Upper lobe of left lung (tissue), 6 donors: ENCODE measurements at regions not wholly inside any gene's neighbourhood (a gene's known extent, or its start where the extent isn't known, plus 50 kb on each side); places are given as distances from the start of the nearest gene placed in this dataset.
A peak's percentile ranks its signal among the peaks of the same experiment; 100 is the strongest.

Experiments used
- ATAC-seq, 2 donors: fragments of 200-7000 bp; cut with Tn5 transposase; one replicate each; pipeline ENCODE4 v1.9.1; 2022; ENCODE audit warnings: mild to moderate bottlenecking in 2 of 2, moderate library complexity in 2 of 2; ENCODE audit not compliant: low FRiP score in 2 of 2
- DNase-seq, 2 donors: peaks; one replicate each; pipeline ENCODE4 v3.0.0-alpha.2; 2019 to 2020
- H3K27ac ChIP-seq, 4 donors: fragments of 200-600 bp; sonication (generic); one replicate each; pipeline ENCODE4 v1.5.1; 2016 to 2019
- H3K27me3 ChIP-seq, 4 donors: fragments of 200-600 bp; sonication (generic); one replicate each; pipeline ENCODE4 v1.5.1; 2017 to 2019
- H3K36me3 ChIP-seq, 4 donors: fragments of 200-600 bp; sonication (generic); one replicate each; pipeline ENCODE4 v1.5.1; 2016 to 2019
- H3K4me1 ChIP-seq, 4 donors: fragments of 200-600 bp; sonication (generic); one replicate each; pipeline ENCODE4 v1.5.1; 2018 to 2019
- H3K4me3 ChIP-seq, 4 donors: fragments of 200-600 bp; sonication (generic); one replicate each; pipeline ENCODE4 v1.5.1; 2017 to 2019; ENCODE audit warnings: mild to moderate bottlenecking in 2 of 4, moderate library complexity in 1 of 4
- H3K9me3 ChIP-seq, 4 donors: fragments of 200-600 bp; sonication (generic); one replicate each; pipeline ENCODE4 v1.5.1; 2018 to 2019
- CTCF ChIP-seq, 6 experiments: fragments of 450-650 bp in 4 of 6; fragments of 200-600 bp in 2 of 6; sonication (generic) in 2 of 6; IDR thresholded peaks; one replicate each; pipeline ENCODE4 v1.5.1; 2016 to 2019; ENCODE audit warnings: antibody characterized with exemption in 6 of 6
- EP300 ChIP-seq, 4 donors: sonication (generic); formaldehyde crosslinking; IDR thresholded peaks; one replicate each; pipeline ENCODE4 v1.5.1; 2017; ENCODE audit warnings: antibody characterized with exemption in 4 of 4, control low read depth in 2 of 4
- POLR2A ChIP-seq, 4 donors: fragments of 450-650 bp; IDR thresholded peaks; one replicate each; pipeline ENCODE4 v1.5.1; 2016 to 2017; ENCODE audit warnings: antibody characterized with exemption in 4 of 4, mild to moderate bottlenecking in 2 of 4
- POLR2AphosphoS5 ChIP-seq, 2 donors: sonication (generic); formaldehyde crosslinking; IDR thresholded peaks; one replicate each; pipeline ENCODE4 v1.5.1; 2017; ENCODE audit warnings: antibody characterized with exemption in 2 of 2
- WGBS, 2 donors: methylation state at CpG; one replicate each; pipeline ENCODE4 v1.1.5; 2017 to 2018; 5-methylcytosine and 5-hydroxymethylcytosine counted together
- donor health status: DM: no; HTN: no; CAD: no; lungs with moderate emphysema.
- donor health status: DM: no; HTN: yes; CAD: no; lungs with severe emphysema.

- no peak overlapping the region for H3K27ac ChIP-seq
- no peak for DNase-seq
- no peak for ATAC-seq
- no peaks in the 10 kb centered on the region for H3K9me3 ChIP-seq
- TF ChIP-seq POLR2A (IDR thresholded peaks at IDR 0.05) (no peak), CTCF (IDR thresholded peaks at IDR 0.05) (no peak), EP300 (IDR thresholded peaks at IDR 0.05) (no peak), POLR2AphosphoS5 (IDR thresholded peaks at IDR 0.05) (no peak)
- H3K4me3 ChIP-seq = no peak overlapping the region
- 75 to 86% methylated on average over 4 of the region's 4 CpGs for WGBS, 2 donors
- H3K36me3 ChIP-seq = no peaks in the 10 kb centered on the region
- H3K4me1 ChIP-seq = no peaks in the 10 kb centered on the region
- H3K27me3 ChIP-seq = no peaks in the 10 kb centered on the region
Measured at GRCh38 chr9:18006591-18006990, 427.7 kb downstream of the SH3GL2 start.

- no peaks in the 10 kb centered on the region for H3K27me3 ChIP-seq
- H3K36me3 ChIP-seq = no peaks in the 10 kb centered on the region
- TF ChIP-seq EP300 (IDR thresholded peaks at IDR 0.05) (no peak), POLR2AphosphoS5 (IDR thresholded peaks at IDR 0.05) (no peak), CTCF (IDR thresholded peaks at IDR 0.05) (no peak), POLR2A (IDR thresholded peaks at IDR 0.05) (no peak)
- H3K9me3 ChIP-seq = no peaks in the 10 kb centered on the region
- DNase-seq (no peak), ATAC-seq (no peak)
- no peaks in the 10 kb centered on the region for H3K4me1 ChIP-seq
- no peak overlapping the region for H3K4me3 ChIP-seq
- no peak overlapping the region for H3K27ac ChIP-seq
Measured at GRCh38 chr9:18007621-18008020, 428.8 kb downstream of the SH3GL2 start.

GRCh38 chr9:18009902-18010301, 431.0 kb downstream of the SH3GL2 start:
- ATAC-seq = no peak
- Histone ChIP-seq H3K36me3 (no peaks in the 10 kb centered on the region), H3K27me3 (no peaks in the 10 kb centered on the region), H3K27ac (no peak overlapping the region), H3K4me3 (no peak overlapping the region), H3K4me1 (no peaks in the 10 kb centered on the region), H3K9me3 (no peaks in the 10 kb centered on the region)
- no peak for TF ChIP-seq EP300 (IDR thresholded peaks at IDR 0.05)
- TF ChIP-seq POLR2A (IDR thresholded peaks at IDR 0.05) = no peak
- no peak for TF ChIP-seq CTCF (IDR thresholded peaks at IDR 0.05)
- TF ChIP-seq POLR2AphosphoS5 (IDR thresholded peaks at IDR 0.05) = no peak
- WGBS, 2 donors = 71 to 74% methylated on average over 3 of the region's 3 CpGs
- DNase-seq = no peak

GRCh38 chr9:18010492-18010891, 431.6 kb downstream of the SH3GL2 start:
- H3K27me3 ChIP-seq = no peaks in the 10 kb centered on the region
- TF ChIP-seq EP300 (IDR thresholded peaks at IDR 0.05) = no peak
- no peak for TF ChIP-seq CTCF (IDR thresholded peaks at IDR 0.05)
- no peak for TF ChIP-seq POLR2AphosphoS5 (IDR thresholded peaks at IDR 0.05)
- TF ChIP-seq POLR2A (IDR thresholded peaks at IDR 0.05) = no peak
- H3K9me3 ChIP-seq = no peaks in the 10 kb centered on the region
- H3K36me3 ChIP-seq = no peaks in the 10 kb centered on the region
- WGBS, 2 donors = 75 to 88% methylated on average over 5 of the region's 5 CpGs
- no peak for DNase-seq
- H3K4me1 ChIP-seq = no peaks in the 10 kb centered on the region
- no peak overlapping the region for H3K27ac ChIP-seq
- no peak overlapping the region for H3K4me3 ChIP-seq
- no peak for ATAC-seq

GRCh38 chr9:18012170-18012569, 433.3 kb downstream of the SH3GL2 start:
- 87 to 92% methylated on average over 4 of the region's 4 CpGs for WGBS, 2 donors
- Histone ChIP-seq H3K9me3 (no peaks in the 10 kb centered on the region), H3K4me3 (no peak overlapping the region), H3K27me3 (no peaks in the 10 kb centered on the region), H3K36me3 (no peaks in the 10 kb centered on the region), H3K4me1 (no peaks in the 10 kb centered on the region), H3K27ac (no peak overlapping the region)
- peak in 1 of 2 donors; percentile 72 for ATAC-seq
- DNase-seq = no peak
- TF ChIP-seq EP300 (IDR thresholded peaks at IDR 0.05) = no peak
- no peak for TF ChIP-seq POLR2A (IDR thresholded peaks at IDR 0.05)
- no peak for TF ChIP-seq CTCF (IDR thresholded peaks at IDR 0.05)
- no peak for TF ChIP-seq POLR2AphosphoS5 (IDR thresholded peaks at IDR 0.05)
